ENCODE measurements at regions not wholly inside any gene's neighbourhood (a gene's known extent, or its start where the extent isn't known, plus 50 kb on each side); places are given as distances from the start of the nearest gene placed in this dataset.

DNA sequence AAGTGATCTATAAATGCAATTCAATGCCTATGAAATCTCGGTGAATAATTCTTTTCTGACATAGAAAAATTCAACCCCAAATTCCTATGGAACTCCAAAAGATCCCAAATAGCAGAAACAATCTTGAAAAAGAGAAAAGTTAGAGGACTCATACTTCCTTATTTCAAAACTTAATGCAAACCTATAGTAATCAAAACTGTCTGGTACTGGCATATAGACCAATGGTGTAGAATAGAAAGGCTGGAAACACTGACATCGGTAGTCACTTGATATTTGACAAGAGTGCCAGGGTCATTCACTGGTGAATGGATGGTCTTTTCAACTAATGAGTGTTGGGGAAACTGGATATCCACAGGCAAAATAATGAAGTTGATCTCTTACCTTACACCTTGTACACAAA, 637.1 kb upstream of the PCDH9 start:
- Histone ChIP-seq H3K4me1 (no peaks in the 10 kb centered on the region), H3K4me3 (no peak overlapping the region), H3K27ac (no peak overlapping the region), H3K9me3 (no peaks in the 10 kb centered on the region), H3K36me3 (ENCODE audit: low read depth, missing control alignments) (no peaks in the 10 kb centered on the region), H3K27me3 (no peaks in the 10 kb centered on the region)
- TF ChIP-seq POLR2A (IDR thresholded peaks at IDR 0.05), result no peak
- TF ChIP-seq, protein P1, sequence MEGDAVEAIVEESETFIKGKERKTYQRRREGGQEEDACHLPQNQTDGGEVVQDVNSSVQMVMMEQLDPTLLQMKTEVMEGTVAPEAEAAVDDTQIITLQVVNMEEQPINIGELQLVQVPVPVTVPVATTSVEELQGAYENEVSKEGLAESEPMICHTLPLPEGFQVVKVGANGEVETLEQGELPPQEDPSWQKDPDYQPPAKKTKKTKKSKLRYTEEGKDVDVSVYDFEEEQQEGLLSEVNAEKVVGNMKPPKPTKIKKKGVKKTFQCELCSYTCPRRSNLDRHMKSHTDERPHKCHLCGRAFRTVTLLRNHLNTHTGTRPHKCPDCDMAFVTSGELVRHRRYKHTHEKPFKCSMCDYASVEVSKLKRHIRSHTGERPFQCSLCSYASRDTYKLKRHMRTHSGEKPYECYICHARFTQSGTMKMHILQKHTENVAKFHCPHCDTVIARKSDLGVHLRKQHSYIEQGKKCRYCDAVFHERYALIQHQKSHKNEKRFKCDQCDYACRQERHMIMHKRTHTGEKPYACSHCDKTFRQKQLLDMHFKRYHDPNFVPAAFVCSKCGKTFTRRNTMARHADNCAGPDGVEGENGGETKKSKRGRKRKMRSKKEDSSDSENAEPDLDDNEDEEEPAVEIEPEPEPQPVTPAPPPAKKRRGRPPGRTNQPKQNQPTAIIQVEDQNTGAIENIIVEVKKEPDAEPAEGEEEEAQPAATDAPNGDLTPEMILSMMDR (IDR thresholded peaks at IDR 0.05), result no peak
- intact Hi-C loops (cut with DNase I; ENCODE audit: low total_unique reads), result no loop called here
- WGBS, 2 donors, result 87 to 93% methylated on average over 2 of the region's 2 CpGs
- DNase-seq, result no peak

DNA sequence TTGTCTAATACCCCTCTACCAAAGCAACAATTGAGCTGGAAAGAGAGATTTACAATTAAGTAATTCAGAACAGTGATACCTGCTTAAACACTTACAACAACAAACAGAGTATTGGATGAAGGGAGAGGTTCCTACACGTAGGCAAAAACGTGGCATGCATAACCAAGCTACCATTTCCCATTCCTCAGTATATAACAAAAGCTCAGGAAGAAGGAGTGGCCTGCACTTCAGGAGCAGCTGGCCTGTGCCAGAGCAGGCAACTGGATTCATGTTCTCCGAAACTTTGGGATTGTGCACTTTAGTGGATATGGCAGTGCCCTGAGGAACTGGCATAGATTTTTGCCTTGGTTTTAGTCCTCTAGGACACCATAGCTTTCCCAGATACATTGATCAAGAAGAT, 630.2 kb upstream of the PCDH9 start:
- intact Hi-C loops (cut with DNase I; ENCODE audit: low total_unique reads), result no loop called here
- Histone ChIP-seq H3K36me3 (ENCODE audit: low read depth, missing control alignments) (no peaks in the 10 kb centered on the region), H3K9me3 (no peaks in the 10 kb centered on the region), H3K4me1 (no peaks in the 10 kb centered on the region), H3K27me3 (no peaks in the 10 kb centered on the region), H3K27ac (no peak overlapping the region), H3K4me3 (no peak overlapping the region)
- WGBS, 2 donors, result 69 to 72% methylated on average over 3 of the region's 3 CpGs
- TF ChIP-seq, protein P1 (IDR thresholded peaks at IDR 0.05), result no peak
- no peak for TF ChIP-seq POLR2A (IDR thresholded peaks at IDR 0.05)
- no peak for DNase-seq

DNA sequence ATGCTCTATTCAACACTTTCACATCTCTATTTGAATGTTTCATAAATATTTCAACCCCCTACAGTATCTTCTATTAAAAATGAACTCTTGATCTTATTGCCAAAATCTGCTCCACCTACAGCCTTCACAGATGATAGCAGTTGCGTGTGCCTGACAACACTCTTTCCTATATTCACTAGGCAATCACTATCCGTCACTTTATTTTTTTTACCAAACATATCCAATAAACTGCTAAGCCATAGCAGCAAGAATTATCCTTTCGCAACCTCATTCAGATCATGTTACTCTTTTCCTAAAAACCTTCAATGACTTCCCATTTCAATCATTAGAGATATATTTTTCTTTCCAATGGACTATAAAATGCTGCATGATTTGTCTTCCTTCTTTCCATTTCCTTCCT, 629.8 kb upstream of the PCDH9 start:
- no peaks in the 10 kb centered on the region for H3K4me1 ChIP-seq
- H3K9me3 ChIP-seq, result no peaks in the 10 kb centered on the region
- TF ChIP-seq POLR2A (IDR thresholded peaks at IDR 0.05), result no peak
- TF ChIP-seq, protein P1 (IDR thresholded peaks at IDR 0.05), result no peak
- H3K36me3 ChIP-seq (ENCODE audit: low read depth, missing control alignments), result no peaks in the 10 kb centered on the region
- H3K27me3 ChIP-seq, result no peaks in the 10 kb centered on the region
- no peak for DNase-seq
- intact Hi-C loops (cut with DNase I; ENCODE audit: low total_unique reads), result no loop called here
- H3K27ac ChIP-seq, result no peak overlapping the region
- H3K4me3 ChIP-seq, result no peak overlapping the region
- 92 to 93% methylated on average over 3 of the region's 3 CpGs for WGBS, 2 donors

DNA sequence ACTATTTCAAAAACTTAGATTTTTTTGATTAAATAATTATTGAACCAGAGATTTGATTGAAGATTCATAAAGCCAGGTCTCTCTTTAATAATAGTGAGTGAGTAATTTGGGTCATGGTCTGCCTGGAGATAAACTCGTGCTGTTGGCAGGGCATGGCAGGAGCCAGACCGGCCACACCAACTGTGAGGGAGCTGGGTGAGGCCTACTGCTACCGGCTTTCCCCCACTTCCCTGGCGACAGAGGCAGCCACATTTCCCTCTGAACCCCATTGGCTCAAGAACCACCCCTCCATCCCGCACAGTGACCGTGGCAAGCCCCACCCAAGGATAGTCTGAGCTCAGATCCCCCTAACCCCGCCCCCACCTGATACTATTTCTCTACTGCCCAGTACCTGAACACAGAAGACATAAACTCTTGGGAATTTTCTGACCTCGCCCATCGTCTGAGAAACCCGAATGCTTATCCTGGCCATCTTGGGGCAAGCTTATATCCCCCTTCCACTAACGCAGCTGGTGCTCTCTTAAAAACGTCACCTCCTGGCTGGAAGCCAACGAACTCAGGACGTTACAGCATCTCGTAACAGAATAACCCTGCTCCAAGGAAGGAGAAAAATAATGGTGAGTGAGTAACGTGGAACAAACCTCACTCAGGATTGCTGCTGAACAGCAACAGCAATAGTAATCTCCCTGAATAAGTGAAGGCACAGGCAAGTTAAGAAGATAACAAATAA, 627.6 kb upstream of the PCDH9 start:
- Histone ChIP-seq H3K4me1 (no peaks in the 10 kb centered on the region), H3K4me3 (peak overlapping the region in 1 of 2 donors; percentile 8), H3K9me3 (no peaks in the 10 kb centered on the region), H3K27me3 (no peaks in the 10 kb centered on the region), H3K27ac (no peak overlapping the region), H3K36me3 (ENCODE audit: low read depth, missing control alignments) (no peaks in the 10 kb centered on the region)
- WGBS, 2 donors, result 60 to 68% methylated on average over 16 of the region's 16 CpGs
- intact Hi-C loops (cut with DNase I; ENCODE audit: low total_unique reads), result no loop called here
- TF ChIP-seq, protein P1 (IDR thresholded peaks at IDR 0.05), result no peak
- TF ChIP-seq POLR2A (IDR thresholded peaks at IDR 0.05), result no peak
- DNase-seq, result no peak

DNA sequence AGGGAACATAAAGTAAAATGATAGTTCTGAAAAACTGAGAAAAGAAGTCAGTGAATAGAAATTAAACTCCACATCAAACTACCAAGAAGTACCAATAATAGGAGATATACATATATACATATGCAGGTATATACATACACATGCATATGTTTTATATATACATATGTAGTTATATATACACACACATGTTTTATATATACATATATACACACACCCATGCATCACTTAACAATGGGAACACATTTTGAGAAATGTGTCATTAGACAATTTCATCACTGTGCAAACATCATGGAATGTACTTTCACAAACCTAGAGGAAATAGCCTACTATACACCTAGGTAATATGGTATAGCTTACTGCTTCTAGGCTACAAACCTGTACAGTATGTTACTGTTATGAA, 626.8 kb upstream of the PCDH9 start:
- TF ChIP-seq, protein P1 (IDR thresholded peaks at IDR 0.05), result no peak
- no peak for TF ChIP-seq POLR2A (IDR thresholded peaks at IDR 0.05)
- no peaks in the 10 kb centered on the region for H3K27me3 ChIP-seq

More for the DNA sequence above, 626.8 kb upstream of the PCDH9 start:
- no peak for DNase-seq
- Histone ChIP-seq H3K9me3 (no peaks in the 10 kb centered on the region), H3K27ac (no peak overlapping the region), H3K4me3 (no peak overlapping the region), H3K4me1 (no peaks in the 10 kb centered on the region), H3K36me3 (ENCODE audit: low read depth, missing control alignments) (no peaks in the 10 kb centered on the region)
- intact Hi-C loops (cut with DNase I; ENCODE audit: low total_unique reads), result no loop called here
